ENCODE measurements at regions not wholly inside any gene's neighbourhood (a gene's known extent, or its start where the extent isn't known, plus 50 kb on each side); places are given as distances from the start of the nearest gene placed in this dataset.
"Not testable (repeated sequence)": the region's sequence is repeated elsewhere in the genome, so short reads cannot be mapped to it uniquely, and the experiment has no call there.

DNA sequence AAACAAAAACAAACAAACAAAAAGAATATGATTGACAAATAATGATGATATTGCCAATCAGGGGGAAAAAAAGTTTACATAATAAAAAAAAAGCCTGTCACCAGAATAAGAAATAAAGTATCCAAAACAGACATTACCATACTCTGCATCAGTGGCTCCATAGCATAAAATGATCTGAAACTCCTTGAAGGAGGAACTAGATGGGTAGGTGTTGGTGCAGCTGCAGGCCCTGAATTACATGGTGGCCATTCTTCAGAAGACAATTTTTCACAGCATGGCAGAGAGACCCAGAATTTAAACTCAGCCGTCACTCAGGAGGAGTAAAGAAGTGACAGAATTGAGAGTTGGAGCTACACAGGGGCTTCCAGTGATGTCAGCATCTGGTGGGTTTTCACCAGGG, 60.2 kb downstream of the GLUL start:
- no peak for DNase-seq

DNA sequence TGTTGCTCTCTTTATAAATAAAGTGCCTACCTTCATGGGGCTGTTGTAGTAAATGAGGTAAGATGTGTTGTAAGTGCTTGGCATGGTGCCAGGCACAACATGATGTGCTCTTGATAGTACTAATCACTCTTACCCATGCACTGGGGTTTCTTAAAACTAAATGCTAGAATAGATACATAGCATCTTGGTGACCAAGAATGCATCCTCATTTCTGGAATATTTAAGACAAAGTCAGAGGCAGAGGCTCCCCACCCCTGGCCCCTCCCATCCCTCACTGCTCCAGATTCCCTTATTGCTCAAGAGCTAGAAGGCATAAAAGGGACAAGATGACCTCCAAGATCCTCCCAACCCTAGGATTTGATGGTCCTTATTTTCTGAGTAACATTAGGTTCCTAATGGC, 61.3 kb downstream of the GLUL start:
- no peak for DNase-seq

DNA sequence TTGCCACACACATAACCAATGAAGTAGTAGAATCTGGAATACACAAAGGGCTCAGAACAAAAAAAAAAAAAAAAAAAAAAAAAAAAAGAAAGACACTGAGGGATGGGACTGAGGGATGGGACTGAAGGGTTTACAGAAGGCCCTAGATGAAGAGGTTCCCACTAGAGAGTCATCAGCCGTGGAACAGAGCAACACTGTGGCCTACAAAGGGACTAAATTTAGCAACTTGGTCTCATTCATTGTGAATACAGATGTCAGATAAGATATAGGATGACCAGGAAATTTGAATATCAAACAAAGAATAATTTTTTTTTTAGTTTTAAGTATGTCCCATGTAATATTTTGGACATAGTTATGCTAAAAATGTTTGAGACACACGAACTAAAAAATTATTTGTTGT, 62.1 kb downstream of the GLUL start:
- DNase-seq = no peak

DNA sequence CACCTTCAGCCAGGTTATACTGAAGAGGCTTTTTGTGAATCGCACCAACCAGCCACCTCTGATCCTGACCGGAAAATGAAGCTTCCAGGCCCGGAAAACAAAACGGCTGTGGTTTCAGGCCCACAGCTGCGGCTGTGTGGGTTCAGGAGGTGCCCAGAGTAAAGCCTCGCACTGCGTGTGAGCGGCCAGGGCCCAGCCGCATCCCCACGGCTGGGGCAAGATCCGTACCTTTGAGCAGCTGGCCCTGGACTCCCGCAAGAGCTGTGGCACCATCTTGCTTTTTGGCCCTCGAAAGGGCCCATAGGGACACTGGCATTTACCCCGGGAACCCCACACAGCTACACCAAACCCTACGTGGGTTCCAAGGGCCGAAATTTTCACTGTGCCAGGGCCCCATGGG, 63.0 kb downstream of the GLUL start:
- no peak for DNase-seq

DNA sequence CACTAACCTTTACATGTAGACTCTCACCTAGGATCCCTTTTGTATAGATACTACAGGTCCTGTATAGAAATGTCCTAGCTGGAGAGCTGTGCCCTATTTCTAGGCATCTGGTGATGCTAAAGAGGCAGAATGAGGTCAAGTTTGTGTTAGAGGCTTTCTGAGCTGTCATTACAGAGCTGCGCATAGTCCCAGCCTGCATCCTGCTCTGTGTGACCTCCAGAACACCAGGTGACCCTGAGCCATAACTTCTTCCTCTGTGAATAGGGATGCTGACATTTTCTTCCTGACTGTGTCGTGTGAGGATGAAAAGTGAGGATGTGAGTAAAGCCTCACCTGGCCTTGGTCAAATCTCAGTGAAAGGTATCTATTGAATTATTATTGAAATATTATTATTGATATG, 66.3 kb downstream of the GLUL start:
- DNase-seq = no peak

DNA sequence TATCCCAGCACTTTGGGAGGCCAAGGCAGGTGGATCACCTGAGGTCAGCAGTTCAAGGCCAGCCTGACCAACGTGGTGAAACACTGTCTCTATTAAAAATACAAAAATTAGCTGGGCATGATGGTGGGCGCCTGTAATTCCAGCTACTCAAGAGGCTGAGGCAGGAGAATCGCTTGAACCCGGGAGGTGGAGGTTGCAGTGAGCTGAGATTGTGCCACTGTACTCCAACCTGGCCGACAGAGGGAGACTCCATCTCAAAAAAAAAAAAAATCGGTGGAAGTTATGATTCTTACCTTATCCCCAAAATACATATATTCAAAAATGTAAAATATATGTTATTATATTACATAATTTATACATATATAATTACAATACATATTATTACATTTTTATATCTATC, 70.1 kb downstream of the GLUL start:
- DNase-seq = not testable (repeated sequence)

DNA sequence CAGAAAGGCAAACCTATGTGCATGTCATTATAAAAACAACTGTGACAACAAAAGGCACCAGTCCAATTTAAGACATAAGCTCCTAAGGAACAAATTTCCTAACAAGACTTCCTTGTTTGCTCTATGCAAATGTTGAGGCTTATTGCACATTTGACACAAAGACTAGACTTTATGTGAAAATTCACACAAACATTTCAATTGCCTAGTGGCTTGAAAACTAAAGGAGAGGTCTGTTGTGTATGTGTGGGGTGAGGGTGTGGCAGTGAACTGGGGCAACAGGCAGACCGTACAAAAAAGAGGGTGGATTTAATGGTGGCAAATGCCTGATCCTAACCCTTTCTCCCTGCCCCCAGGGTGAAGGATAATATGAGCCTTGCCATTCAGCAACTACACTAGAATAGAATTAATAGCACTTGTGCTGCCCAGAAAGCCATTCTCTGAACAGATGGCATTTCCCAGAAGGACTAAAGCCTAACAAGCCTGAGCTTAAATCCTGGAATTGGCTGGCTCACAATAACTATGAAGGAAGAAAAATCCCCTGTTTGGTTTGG, 73.9 kb downstream of the GLUL start:
- no peak for DNase-seq

DNA sequence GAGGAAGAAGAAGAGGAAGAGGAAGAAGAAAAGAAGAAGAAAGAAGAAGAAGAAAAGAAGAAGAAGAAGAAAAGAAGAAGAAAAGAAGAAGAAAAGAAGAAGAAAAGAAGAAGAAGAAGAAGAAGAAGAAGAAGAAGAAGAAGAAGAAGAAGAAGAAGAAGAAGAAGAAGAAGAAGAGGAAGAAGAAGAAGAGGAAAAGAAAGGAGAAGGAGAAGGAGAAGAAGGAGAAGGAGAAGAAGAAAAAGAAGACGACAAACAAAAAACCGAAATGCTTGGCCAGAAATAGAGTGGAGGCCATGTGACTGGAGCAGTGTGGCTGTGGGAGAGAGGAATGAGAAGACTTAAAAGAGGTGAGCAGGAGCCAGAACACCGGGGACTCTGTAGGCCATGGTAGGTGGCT, 75.1 kb downstream of the GLUL start:
- DNase-seq = not testable (repeated sequence)

DNA sequence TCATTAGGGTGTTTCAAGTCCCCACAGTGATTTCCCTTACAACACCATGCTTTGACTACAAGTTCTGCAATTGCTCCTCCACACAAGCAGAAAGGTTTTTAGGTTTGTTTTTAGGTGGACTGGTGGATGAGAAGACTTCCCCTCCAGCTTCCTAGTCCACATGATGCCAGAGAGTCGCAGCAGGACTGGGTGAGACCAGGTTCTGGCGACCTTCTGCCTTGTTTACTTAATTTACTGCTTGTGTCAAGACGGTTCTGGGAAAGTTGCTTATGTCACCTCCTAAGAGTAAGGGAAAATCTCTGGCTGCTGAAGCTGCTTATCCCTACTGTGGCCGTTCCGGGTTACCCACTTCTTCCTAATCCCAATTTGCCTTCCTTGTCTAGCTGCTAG, 76.4 kb downstream of the GLUL start:
- DNase-seq = no peak

DNA sequence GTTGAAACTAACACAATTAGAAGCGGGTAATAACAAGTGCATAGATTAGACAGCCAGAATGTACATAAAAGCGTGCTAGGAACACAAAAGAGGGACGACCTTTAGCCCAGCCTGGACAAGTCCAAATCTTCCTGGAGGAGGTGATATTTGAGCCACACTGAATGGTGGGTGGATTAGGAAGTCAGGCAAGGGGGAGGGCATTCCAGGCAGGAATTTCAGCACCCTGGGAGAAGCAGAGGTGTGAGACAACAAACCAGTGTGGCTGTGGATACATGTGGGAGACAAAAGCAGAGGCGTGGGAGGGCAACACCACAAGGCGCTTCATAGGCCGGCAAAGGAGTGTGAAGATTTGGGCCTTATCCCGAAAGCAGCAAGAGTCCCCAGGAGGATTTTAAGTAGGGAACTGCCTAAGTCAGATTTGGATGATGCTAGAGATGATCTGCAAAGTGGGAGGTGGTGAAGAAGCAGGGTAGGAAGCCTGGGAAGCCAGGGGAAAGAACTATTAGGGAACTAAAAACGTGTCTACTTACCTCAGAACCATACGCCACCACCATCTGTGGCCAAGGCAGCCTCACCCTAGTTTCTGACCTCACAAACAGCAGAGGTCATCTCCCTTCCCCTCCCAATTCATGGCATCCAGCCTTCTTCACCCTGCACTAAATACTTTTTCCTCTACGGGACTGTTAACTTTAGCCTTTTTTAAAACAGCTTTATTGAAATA, 81.8 kb downstream of the GLUL start:
- DNase-seq = no peak

DNA sequence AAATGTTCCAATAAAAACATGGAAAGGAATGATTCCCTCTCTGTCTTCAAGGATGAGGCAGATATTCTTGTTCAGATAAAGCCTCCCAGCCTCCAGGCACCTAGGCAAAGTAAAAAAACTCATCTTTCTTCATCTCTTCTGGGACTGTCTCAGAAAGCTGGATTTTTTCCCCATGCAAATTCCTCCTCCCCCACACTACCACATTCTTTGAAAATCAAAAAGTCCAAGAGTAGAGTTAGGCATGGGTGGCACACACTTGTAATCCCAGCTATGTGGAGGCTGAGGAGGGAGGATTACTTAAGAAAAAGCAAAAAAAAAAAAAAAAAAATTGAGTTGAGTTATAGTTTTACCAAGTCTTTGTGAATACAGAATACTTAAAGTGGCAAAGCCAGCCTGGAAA, 82.8 kb downstream of the GLUL start:
- no peak for DNase-seq

DNA sequence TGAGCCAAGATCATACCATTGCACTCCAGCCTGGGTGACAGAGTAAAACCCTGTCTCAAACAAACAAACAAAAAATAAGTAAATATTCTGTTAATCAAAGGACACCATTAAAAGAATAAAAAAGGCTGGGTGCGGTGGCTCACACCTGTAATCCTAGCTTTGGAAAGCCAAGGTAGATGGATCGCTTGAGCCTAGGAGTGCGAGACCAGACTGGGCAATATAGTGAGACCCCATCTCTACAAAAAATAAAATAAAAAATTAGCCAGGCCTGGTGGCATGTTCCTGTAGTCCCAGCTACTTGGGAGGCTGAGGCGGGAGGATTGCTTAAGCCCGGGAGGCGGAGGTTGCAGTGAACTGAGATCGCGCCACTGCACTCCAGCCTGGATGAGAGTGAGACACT, 84.1 kb downstream of the GLUL start:
- not testable (repeated sequence) for DNase-seq

DNA sequence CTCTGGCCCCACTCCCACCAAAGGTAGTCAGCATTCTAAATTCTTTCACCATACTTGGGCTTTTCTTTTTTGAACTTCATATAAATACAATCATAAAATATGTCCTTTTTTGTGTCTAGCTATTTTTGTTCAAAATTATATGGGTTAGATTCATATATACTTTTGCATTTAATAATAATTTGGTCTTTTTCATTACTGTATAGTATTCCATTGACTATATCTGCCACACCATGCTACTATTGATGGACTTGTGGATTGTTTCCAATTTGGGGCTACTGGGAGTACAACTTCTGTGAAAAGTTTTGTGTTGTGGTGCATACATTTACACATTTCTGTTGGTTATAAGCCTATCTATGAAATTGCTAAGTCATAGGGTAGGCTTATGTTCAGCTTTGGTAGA, 85.7 kb downstream of the GLUL start:
- DNase-seq = no peak

DNA sequence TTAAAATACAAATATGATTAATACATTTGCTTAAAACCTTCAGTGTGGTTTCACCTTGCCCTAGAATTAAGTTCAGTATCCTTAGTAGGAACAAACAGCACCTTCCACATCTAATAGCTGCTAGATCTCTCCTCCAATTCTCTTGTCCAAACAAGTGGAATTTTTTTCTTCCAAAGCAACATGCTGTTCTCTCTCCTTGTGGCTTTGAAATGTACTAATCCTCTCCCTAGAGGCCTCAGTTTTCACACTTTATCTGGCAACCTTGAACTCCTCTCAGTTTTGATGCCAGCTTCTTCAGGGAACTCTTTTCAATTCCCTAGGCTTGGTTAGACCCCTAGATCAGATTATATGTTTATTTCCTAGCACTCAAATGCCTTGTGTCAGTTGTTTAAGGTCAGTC, 87.0 kb downstream of the GLUL start:
- DNase-seq = no peak

DNA sequence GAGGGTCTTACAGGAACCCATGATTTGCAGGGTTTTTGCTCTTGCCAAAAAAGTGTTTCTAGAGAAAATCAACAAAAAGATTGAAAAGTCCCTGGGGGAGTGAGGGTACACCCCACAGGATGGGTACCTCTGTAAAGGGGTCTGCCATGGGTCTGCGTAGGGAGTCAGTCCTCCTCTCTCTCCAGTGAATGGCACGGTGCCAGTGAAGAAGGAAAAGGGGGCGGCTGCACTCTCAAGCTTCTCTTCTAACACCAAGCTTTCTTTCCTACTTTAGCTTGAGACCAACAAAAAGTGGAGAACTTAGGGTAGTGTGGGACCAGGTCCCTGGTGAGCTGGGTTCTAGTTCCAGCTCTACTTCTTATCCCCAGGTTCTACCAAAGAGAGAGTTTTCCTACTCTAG, 87.4 kb downstream of the GLUL start:
- DNase-seq = no peak

DNA sequence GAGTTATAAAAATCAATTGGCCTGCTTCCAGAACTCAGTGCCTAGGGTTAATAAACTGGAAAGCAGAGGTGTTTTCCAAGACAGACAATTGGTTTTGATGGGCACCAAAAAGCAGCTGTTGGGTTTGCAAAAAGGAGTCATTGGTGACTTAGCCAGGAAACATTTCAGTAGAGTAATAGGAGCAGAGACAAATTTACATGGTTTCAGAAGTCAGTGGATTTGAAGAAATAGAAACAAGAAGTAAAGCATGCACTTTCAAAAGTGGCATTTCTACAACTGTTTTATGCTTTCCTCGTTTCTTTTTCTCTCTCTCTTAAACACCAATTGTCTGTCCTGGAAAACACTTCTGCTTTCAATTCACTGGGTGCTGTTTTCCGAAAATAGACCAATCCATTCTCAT, 87.8 kb downstream of the GLUL start:
- DNase-seq = no peak

DNA sequence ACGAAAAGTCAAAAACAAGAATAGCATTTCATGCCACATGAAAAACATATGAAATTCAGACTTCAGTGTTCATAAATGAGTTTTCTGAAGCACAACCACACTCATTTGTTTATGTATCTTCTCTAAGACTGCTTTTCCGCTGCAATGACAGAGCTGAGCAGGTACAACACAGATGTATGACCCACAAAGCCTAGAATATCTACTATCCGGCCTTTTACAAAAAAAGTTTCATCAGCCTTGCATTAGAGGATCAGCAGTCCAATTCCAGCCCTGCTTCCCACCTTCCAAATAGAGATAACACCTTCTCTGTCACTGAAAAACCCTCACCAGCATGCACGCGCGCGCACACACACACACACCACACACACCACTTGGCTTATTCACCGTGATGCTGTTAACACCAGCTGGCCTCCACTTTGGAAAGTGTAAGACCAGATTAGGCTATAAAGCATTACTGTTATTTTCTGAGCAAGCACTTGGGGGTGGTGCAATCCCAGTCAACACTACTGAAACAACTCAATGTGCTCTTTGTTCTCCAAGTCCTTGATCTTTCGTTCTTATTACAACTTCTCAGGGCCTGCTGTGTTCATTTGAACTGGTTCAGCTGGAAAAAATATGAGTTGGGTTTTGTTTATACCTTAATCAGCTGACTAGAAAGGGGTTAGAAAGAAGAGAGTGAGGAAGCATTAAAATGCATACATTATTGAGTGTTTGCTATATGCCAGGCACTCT, 90.0 kb downstream of the GLUL start:
- no peak for DNase-seq

DNA sequence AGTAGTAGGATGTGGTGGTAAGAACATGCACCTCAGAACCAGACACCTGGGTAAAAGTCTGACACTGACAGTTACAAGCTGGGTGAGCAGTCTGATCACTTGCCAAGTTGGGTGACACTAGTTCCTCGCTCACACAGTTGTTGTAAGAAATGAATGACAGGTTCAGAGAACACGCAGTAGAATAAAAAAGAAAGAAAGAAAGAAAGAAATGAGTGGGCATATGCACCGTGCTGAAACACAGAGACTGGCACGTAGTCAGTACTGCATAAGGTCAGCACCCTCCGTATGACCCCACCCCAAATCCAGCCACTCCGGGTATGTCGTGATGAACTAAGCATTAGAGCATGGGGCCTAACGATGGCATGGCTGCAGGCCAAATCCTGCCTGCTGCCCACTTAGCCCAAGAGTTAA, 90.6 kb downstream of the GLUL start:
- DNase-seq = no peak

DNA sequence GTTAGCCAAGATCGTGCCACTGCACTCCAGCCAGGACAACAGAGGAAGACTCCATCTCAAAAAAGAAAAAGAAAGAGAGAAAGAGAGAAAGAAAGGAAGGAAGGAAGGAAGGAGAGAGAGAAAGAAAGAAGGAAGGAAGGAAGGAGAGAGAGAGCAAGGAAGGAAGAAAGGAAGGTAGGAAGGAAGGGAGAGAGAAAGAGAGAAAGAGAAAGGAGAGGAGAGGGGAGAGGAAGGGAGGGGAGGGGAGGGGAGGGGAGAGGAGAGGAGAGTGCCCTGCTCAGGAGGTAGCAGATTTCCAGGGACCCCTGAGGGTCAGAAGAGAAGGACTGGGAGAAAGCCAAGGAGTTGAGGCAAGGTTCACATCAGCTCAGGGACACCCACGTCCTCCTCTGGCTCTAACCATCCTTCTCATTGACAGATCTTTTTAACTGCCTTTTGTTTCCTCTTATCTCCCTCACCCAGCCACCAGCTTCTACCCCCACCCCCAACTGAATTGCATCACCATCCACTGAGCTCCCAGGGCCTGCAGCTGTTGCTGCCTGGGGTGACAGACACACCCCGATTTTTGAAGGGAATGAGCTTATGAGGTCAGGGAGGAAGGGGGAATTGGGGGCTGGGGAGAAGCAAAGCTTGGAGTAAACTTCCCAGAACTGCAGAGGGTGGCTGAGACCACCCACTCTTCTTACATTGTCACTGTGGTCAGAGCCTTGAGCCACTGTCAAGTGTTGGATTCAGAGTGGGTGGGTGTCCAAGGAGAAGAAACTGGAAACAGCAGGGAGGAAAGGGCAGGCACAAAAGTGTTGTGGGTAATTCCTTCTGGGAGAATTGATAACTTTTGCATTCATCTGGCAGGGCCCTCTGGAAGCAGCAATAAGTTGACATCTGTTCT, 91.6 kb downstream of the GLUL start:
- DNase-seq = no peak

DNA sequence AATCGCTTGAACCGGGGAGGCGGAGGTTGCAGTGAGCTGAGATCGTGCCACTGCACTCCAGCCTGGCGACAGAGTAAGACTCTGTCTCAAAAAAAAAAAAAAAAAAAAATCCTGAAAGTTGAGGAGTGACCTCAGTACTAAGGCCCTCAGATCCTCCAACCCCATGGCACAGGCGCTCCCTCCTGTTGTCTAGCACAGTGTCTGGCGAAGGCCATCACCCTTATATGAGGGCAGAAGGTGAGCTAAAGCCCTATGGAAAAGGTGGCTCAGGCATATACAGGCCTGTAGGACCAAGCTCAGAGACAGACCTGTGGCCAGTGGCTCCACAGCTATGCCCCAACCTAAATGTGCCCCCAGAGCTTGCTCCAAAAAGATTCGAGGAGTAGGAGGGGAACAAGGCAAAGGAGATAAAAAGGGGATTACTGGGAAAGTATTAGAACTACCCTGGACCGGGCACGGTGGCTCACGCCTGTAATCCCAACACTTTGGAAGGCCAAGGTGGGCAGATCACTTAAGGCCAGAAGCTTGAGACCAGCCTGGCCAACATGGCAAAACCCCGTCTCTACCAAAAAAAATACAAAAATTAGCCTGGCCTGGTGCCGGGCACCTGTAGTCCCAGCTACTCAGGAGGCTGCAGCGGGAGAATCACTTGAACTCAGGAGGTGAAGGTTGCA, 92.4 kb downstream of the GLUL start:
- DNase-seq = not testable (repeated sequence)

DNA sequence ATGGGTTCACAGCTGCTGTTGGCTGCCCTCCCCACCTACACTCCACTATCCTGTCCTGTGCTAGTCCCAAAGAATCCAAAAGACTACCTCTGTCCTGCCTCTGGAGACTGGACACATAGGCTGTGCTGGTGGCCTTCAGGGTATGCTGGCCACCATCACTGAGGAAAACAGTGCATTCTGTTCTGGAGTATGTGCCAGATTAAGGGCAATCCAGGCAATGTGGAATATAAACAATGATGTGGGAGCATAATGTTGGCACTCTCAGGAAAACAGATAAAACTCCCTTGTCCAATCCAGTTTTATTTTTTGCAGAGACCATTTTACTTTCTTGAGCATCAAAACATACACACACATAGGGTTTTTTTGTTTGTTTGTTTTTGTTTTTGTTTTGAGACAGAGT, 94.3 kb downstream of the GLUL start:
- no peak for DNase-seq

DNA sequence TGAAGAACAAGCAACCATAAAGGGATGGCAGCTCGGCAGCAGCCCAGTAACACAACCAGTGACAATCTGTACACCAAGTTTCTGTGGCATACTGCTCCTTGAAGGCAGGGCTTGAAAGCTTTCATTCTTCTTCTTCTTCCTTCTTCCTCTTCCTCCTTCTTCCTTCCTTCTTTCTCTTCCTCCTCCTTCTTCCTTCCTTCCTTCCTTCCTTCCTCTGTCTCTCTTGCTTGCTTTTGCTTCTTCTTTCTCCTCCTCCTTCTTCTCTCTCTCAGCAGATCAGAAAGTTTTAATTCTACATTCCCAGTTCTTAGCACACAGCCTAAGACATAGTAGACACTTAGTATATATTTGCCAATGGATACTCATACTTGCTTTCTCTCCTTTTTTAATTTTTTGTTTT, 95.9 kb downstream of the GLUL start:
- no peak for DNase-seq

DNA sequence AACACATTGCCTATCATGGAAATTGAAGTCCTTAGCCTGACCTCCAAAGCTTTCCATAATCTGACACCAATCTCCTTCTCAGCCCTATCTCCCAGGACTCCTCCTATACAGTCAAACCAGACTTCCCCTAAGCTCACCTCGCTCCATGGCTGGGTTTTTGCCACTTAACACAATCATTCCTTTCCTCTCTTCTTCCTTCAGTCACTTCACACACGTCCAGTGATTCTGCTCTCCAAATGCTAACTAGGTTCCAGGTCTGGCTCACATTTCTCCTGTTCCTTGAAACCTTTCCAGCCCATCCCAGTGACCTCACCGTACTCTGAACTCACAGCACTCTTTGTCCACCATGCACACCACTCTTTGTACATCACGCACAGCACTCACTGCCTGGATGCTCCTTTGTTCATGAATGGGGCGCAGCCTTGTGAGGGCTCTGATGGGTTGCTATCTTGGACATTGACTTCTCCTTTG, 98.4 kb downstream of the GLUL start:
- no peak for DNase-seq
